Right forelimb (tissue), 1 donor: ENCODE measurements at regions not wholly inside any gene's neighbourhood (a gene's known extent, or its start where the extent isn't known, plus 50 kb on each side); places are given as distances from the start of the nearest gene placed in this dataset.

Experiments
- DNase-seq: peaks from one replicate; pipeline ENCODE4 v3.0.0-alpha.2; 2018

GRCh38 chr18:3360211-3360610, 89.8 kb upstream of the TGIF1 start:
- no peak for DNase-seq

- DNase-seq, result no peak
Observed at GRCh38 chr18:3367491-3368091, 82.4 kb upstream of the TGIF1 start.

DNA sequence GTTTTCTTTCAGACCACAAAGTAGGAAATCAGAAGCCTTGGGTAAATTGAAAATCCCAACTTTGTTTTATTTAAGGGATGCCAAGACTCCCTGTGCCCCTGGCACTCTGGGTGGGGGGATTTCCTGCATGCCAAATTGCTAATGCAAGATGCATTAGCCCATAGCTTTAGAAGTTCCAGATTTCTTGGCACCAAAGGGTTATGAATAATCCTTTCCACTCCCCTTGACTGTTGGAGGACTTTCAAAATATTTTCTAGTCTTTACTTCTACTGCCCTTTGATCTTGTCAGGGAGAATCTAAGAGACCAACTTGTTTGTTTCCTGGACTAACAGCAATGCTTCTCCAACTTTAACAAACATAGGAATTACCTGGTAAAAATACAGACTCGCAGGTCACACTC, 81.8 kb upstream of the TGIF1 start:
- no peak for DNase-seq

- DNase-seq, result no peak
Observed at GRCh38 chr18:3379685-3380084, 70.3 kb upstream of the TGIF1 start.

- DNase-seq, result no peak
Observed at GRCh38 chr18:3380384-3380961, 69.5 kb upstream of the TGIF1 start.

GRCh38 chr18:3383381-3383915, 66.5 kb upstream of the TGIF1 start:
- no peak for DNase-seq

GRCh38 chr18:3384664-3385563, 65.1 kb upstream of the TGIF1 start:
- no peak for DNase-seq

- no peak for DNase-seq
Observed at GRCh38 chr18:3388323-3388722, 61.6 kb upstream of the TGIF1 start.

- DNase-seq, result no peak
Observed at GRCh38 chr18:3388980-3389379, 61.0 kb upstream of the TGIF1 start.

DNA sequence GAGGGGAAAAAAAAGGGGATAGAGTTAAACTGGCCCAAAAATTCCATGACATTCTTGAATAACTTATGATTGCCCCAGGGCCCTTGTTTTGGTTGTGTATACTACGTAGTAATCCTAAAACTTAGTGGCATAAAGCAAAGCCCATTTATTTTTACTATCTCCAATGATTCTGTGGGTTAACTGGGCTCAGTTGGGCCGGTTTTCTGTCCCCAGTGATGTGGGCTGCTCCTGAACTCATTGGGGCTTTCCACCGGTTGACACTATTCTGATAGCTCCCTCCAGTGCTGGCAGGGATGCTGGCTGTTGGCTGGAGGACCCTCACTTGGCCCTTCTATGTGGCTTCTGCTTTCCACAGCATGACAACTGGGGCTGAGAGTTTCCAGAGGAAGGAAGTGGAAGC, 60.0 kb upstream of the TGIF1 start:
- DNase-seq, result no peak

DNA sequence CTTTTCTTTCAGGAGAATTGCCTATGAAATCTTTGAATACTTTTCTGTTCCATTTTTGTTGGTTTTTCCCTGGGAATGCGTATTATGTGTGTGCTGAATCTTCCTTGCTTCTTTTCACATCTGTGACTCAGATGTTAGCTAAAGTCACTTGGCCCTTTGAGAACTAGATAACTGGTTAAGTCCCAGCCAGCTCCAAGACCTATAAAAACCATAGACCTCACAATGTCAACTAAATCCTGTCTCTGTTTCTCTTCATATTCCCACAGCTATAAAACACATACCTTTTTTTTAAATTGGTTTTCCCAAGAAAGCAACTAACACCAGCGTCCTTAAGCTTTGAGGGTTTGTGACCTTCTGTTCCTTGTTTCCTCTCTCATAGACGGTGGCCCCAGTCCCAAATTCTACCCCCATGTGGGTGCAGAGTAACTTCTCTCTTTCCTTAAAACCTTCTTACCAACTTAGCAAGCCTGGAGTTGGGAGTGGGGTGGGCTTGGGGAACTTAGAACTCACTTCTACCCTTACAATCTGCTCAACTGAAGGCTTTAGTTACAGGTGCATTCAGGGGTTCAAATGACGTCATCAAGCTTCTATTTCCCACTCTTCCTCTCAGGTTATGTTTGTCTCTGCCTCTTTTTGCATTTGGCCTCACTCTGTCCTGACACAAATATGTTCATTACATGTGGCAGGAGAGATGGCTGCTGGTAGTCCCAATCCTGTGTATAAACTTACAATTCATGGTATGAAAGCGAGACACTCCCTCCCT, 58.1 kb upstream of the TGIF1 start:
- no peak for DNase-seq

- DNase-seq, result no peak
Observed at GRCh38 chr18:3392467-3392855, 57.5 kb upstream of the TGIF1 start.

- DNase-seq, result no peak
Observed at GRCh38 chr18:3394648-3395047, 55.3 kb upstream of the TGIF1 start.

DNA sequence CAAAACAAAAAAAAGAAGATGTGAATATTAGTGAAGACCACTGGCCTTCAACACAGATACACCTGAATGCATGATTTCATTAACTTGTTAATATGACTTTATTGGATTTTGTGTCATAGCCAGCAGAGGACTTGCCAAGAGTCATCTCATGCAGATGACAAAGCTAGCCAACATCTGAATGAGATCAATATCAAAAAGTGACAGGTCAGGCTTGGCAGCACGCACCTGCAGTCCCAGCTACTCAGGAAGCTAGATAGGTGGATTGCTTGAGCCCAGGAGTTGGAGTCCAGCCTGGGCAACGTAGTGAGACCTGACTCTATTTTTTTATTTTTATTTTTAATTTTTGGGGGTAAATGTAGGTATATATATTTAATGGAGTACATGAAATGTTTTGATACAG, 54.5 kb upstream of the TGIF1 start:
- DNase-seq, result no peak

GRCh38 chr18:3397031-3397750, 52.8 kb upstream of the TGIF1 start:
- no peak for DNase-seq

DNA sequence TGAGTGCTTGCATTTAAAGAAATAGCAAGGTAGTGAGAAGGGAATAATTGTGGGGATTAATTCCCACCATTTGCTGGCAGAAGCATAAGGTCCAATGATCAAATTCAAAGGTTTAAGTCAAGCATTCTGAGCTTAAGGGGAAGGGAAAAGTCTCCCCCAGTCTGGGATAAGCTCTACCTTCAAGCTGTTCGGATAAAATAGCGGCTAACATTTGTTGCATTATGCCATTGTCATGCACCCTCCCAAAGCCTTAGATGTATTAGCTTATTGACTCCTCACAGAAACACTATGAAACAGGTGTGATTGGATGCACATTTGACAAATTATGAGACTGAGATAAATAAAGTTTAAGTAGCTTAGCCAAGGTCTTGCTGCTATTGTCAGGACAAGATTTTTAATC, 52.2 kb upstream of the TGIF1 start:
- no peak for DNase-seq
